ENCODE measurements at regions not wholly inside any gene's neighbourhood (a gene's known extent, or its start where the extent isn't known, plus 50 kb on each side); places are given as distances from the start of the nearest gene placed in this dataset.

DNA sequence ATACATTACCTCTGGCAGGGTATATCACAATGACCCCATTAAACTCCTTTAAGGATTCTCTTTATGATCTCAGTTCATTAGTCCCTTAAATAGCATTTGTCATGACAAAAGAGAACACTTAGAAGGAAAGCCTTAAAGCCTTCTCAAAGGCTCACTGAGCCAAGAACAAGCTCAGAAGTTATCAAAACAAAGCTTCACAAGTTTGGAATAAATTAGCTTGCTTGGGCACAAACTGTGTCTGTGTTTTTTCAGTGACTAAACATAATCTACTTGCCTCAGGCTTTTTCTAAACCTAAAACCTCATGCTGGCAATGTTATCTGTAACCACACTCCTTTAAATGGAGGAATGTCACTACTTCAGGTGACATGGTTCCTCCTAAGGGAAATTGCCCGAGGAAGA lies 1114.9 kb upstream of the C9orf72 start:
- TF ChIP-seq, protein P1, sequence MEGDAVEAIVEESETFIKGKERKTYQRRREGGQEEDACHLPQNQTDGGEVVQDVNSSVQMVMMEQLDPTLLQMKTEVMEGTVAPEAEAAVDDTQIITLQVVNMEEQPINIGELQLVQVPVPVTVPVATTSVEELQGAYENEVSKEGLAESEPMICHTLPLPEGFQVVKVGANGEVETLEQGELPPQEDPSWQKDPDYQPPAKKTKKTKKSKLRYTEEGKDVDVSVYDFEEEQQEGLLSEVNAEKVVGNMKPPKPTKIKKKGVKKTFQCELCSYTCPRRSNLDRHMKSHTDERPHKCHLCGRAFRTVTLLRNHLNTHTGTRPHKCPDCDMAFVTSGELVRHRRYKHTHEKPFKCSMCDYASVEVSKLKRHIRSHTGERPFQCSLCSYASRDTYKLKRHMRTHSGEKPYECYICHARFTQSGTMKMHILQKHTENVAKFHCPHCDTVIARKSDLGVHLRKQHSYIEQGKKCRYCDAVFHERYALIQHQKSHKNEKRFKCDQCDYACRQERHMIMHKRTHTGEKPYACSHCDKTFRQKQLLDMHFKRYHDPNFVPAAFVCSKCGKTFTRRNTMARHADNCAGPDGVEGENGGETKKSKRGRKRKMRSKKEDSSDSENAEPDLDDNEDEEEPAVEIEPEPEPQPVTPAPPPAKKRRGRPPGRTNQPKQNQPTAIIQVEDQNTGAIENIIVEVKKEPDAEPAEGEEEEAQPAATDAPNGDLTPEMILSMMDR (conservative IDR thresholded peaks at IDR 0.05): no peak
- no peak for TF ChIP-seq ZFX (IDR thresholded peaks at IDR 0.05)

Data from C4-2B (cell line).